Suppressor macrophage (primary cell): ENCODE measurements at regions not wholly inside any gene's neighbourhood (a gene's known extent, or its start where the extent isn't known, plus 50 kb on each side); places are given as distances from the start of the nearest gene placed in this dataset.

ENCODE experiments used
- DNase-seq, 4 experiments: peaks; one replicate each; pipeline ENCODE4 v3.0.0-alpha.2; 2020 to 2022

DNA sequence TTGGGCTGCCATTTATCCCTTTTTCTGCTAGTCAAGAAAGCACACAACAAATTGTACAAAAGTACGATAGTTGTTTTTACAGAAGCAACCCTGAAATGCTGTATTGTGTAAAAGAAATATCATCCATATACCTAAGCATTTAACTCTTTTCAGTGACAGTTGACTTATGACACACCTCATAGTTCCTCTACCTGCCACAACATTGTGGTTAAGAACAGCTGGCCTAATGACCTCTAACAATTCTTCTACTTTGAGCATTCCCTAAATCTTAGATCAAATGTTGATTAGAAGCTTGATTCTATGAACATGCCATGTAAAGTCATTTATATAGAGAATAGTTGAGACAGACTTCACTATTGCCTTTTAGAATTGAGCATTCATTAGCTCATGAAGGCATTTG is 165.9 kb upstream of the SETBP1 start:
- no peak for DNase-seq

DNA sequence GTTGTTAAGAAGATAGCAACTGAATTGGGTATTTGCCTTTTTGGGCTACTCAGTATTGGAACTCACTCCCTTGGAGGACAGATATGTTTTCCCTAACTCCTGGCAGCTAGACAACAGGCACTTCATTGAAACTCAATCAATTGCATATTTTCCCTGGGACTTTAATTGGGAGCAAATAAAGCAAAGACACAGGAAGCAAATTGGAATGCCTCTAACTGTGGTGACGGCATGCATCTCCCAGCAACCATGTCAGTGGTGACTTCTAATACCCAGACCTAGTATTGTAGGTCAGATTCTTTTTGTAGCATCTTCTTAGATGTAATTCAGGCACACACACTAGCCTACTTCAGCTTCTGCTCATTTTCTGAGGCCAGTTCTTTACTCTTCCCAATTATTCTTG is 164.2 kb upstream of the SETBP1 start:
- DNase-seq = no peak

DNA sequence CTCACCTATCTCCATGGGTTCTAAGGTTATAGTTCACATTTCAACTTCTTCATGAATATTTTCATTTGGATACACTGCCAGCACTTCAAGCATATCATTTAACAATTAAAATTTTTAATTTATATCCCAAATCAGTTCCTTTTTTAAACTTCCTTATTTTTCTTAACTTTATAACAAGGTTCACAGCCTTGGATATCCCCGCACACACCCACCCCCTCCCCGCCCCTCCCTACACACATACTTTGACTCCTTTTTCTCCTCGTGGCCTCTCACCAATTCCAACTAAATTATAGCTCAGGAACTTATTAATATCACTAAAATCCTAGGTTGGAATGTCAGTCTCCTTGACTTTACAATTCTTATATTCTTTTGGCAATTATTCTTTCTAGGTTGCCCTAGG is 163.6 kb upstream of the SETBP1 start:
- no peak for DNase-seq

DNA sequence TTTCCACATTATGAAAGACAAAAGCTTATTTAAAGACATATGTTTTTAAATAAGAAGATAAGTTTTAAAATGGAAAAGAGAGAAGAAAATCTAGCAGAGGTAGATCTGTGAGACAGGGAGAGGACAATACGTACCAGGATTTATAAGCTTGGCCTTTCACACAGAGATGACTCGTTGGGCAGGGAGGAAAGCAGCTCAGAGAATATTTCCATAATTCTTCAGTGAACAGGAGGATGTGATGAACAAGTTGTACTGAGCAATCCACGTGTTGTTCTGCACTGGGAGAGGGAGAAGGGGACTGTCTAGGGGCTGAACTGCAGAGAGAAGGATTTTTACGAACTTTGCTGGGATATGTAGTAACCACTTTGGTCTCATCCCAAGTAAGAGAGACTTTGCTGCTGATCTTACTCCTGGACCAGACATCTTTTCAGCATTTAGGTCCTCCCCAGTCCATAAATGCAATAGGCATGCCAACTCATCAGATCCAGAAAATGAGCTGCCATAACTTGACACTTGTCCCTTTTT is 162.5 kb upstream of the SETBP1 start:
- no peak for DNase-seq

DNA sequence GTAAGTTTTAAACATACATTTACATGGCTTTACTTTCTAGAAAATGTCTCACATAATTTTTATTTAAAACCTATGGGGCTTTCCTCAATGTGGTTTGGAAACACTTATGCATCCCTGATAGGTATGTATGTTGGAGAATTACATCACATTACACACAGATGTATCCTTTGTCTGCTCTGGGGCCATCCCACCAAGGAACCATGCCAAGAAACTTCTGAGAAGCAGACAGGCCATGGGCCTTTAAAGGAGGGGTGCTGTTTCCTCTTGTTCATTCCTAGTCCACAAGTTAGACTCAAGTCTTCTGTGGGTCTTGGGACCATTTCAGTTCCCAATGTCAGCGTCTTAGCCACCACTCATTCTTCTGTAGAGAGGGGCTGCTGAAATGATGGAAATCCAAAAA is 162.0 kb upstream of the SETBP1 start:
- no peak for DNase-seq

DNA sequence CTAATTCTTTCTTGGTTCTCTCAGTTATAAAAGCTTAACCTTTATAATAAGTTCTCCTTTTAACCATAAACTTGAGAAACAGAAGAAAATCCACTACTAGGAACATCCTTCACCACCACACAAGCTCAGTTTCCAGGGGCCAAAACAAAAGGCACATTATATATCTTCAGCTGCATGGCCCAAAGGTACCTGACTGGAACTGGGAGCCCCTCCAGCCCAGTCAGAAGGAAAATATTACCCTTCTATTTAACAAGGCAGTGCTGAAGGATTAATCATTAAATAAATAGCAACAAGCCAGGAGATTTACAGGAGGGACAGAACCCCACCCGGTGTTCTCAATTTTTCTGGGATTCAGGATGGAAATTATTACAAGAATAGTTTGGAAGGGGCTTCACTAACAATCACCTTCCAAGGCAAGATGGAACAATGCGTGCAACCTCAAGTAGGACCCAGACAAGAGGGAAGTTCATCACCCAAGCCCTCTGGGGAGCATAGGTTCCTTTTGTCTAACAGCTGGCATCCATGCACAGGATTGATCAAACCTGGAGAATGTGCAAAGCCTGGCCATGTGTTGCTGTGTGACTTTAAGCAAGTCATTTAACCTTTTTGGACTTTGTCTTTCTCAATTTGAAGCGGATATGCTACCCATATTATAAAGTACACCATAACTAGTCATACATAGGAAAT is 159.6 kb upstream of the SETBP1 start:
- DNase-seq = no peak

DNA sequence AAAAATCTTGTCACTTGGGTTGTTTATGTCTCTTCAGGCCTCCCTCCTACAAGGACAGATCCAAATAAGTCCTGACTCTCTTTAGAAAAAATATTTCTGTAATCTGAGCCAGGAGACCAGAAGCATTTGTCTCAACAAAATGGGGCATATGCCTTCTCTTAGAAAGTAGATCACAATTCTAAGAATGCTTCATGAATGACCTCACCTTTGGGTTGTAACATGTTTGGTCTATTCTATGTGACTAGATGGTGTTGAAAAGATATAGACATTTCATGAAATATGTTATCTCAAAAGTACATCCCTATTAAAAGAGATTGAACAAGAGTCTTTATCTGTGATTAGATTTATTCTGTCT is 159.0 kb upstream of the SETBP1 start:
- DNase-seq = no peak

DNA sequence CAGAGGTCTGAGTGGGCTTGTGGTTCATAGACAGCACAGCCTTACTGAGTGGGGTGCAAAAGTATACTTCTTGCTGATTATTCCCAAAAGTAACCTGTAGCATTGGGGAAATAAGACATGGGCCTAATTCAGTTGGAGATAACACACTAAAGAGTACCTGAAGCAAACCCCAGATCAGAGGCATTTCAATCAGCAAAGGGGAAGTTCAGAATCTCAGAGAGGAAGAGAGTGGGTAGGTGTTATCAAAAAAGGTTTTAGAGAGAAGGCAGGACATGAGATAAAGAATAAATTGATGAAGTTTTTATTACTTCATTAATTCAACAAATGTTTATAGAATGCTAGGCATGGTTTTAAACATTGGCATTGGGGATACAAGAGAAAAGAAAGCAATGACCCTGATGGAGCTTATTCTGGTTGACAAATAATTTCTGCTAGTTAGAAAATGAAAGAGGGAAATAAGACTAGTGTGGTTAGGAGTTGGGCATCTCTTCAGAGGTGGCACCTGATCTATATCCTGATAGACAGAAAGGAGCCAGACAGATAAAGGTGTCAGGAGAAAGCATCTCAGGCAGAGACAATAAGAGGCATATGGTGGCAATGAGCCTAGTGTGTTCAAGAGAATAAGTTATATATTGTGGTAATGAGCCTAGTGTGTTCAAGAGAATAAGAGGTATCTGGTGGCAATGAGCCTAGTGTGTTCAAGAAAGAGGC is 153.8 kb upstream of the SETBP1 start:
- no peak for DNase-seq

DNA sequence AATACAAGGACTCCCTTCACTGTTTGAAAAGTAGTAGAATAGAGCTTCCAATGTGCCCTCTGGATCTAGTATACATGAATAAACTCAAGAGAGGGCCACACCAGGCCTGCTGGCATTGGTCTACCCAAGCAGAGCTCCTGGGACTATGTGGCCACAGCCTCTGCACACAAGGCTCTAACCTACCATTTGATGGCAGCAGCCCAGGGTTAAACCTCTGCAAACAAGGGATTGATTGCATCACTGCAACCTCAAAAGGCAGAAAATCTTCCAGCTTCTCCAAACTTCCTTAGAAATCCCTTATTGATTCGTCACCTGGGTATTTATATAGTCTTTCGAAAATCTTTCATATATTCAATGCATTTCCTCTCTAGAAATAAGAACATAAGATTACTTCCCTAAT is 147.6 kb upstream of the SETBP1 start:
- no peak for DNase-seq

DNA sequence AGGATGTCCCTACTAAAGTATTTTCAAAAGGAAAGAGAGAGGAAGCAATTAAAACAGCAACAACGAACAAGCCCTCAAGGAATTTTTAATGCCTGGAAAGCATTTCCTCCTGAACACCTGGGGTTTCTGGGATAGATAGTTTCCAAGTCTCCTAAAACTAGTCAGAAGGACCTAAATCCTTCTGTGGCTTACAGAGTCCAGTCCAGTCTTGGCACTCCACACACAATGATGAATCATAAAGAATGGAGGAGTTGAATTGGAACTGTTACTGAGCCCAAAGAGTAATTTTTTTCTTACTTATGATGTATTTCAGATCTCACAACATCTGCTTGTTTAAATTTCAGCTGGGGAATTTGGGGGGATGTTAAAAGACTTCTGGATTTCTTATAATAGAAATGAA is 144.6 kb upstream of the SETBP1 start:
- DNase-seq = no peak

DNA sequence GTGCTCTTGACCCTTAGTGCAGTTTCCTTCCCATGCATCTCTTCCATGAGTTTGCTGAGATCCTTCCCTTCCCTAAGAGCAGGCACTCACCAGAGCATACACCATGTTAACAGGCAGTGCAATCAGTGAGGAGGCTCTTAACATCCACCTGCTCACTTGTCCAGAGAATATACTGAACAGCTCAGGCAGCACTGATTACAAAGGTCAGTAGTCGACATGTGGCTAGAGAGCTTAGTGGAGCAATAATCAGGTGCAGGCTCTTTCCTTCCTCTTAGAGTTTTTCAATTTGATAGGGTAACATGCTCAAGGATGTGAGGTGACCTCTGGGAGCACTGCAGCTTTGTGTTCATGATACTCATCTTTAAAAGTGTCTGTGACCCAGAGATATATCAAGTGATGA is 144.1 kb upstream of the SETBP1 start:
- no peak for DNase-seq

DNA sequence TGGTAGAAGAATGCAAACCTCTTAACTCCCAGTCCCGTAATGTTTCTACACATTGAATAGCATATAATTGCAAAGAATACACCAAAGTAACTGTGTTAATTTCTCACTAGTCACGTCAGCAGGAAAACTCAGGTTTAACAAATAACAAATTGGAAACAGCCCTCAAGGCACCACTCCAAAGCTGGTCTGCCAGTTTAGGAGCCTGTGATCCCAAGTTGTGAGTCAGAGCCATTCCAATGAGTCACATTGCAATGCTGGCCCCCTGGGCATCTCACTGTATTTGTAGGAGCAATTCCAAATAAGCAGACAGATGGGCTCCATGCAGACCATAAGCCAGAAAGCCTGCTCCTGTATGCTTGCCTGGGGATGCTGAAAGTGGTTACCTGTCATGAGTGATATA is 143.2 kb upstream of the SETBP1 start:
- DNase-seq = no peak

DNA sequence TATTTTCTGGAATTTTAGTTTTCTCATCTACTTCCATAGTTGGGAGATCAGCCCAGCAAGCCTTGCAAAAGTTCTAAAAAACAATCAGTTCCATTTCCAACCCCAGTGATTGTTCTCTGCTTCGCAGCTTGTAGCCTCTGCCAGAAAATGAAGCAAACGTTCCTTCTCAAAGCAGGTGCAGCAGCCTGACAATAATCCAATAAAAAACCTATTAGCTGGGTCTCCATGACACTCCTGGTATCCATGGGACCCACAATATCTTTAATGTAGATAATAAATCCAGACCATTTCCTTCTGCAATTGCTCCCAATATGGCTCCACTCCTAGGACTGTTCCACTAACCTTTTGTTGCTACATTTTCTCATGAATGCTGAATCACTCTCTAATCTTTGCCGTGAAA is 140.8 kb upstream of the SETBP1 start:
- DNase-seq = no peak

DNA sequence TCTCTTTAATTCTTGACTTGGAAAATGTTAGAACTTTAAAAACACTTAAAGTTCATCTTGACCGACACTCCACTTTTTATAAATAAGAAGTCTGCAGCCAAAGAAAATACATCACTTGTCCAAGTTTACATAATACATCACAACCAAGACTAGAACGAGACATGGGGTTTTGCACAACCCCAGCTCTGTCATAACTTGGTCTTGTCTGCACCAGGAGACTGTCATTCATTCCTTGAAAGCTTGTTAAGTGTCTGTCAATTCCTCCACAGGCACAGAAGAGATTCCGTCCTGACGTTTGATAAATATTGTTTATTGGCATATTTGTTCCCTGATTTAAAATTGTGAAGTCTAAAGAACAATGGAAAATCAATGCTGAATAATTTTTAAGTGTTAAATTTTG is 139.5 kb upstream of the SETBP1 start:
- DNase-seq = no peak

DNA sequence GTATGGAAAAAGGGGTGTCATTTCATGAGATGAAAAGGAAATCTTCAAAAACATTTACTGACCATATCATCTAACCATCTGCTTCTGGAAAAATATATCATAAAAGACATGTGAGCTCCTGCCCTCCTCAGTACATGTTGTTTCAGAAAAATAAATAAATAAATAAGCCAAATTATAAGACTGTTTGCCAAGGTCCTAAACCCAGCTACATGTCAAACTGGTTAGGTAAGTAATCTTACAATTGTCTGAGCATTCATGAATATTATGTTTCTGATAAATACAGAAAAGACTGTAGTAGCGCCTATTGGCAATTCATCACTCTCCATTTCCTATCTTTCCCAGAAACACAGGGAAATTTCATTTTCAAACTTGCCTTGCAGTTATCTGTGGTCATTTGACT is 138.9 kb upstream of the SETBP1 start:
- no peak for DNase-seq

DNA sequence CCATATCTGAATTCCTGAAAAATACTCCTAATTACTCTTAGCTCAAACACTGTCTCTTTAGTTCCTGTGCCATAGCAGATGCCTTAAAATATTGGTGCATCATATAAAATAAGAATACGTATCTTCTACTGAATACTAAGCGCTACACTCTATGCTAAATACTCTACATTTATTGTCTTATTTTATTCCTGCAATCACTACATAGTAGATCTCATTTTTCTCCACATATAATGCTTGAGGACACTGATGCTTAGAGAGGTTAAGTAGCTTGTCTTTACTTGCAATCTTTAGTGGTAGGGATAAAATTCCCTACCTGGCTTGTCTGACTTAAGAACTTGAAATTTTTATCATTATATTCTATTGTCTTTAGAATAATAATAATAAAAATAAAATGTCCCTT is 137.3 kb upstream of the SETBP1 start:
- DNase-seq = no peak

DNA sequence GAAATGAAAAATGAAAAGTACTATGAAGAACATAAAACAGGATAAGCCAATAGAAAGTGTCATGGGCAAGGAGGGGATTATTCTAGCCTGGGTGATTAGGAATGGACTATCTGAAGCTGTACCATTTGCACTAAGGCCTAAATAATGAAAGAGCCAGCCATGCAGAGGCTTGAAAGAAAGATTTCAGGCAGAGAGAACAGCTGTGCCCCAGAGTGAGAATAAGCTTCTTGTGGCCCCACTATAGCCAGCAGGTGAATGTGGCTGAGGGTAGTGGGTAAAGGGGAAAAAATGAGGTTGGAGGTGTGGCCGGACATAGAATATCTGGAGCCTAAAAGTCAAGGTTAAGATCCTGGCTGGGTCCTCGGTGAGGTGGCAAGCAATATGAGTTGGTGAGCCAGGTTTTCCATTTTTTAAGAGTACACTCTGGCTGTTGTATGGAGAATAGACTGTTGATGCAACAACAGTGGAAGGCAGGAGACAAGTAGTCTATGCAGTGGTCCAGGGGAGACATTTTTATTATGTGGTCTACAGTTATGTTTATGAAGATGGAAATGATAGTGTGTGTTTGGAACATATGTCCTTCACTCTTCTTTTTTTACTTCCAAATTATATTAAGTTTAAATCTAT is 135.2 kb upstream of the SETBP1 start:
- DNase-seq = no peak

DNA sequence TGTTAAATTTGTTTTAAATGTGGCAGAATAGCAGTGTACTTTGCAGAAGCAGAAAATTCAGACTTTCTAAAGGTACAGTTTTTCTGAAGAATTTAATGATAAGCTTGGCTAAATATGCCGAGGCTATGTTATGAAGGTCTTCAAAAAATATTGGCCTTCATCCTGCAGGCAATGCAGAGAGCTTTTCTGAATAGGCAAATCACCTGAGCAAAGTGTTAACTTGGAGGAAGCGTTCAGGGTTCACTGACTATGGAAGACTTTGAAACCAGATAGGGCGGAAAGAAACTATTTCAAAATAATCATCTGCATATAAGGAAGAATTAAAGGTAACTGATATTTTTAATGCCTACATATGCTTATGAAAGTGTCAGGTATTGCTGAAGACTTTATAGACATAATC is 133.7 kb upstream of the SETBP1 start:
- DNase-seq = no peak

DNA sequence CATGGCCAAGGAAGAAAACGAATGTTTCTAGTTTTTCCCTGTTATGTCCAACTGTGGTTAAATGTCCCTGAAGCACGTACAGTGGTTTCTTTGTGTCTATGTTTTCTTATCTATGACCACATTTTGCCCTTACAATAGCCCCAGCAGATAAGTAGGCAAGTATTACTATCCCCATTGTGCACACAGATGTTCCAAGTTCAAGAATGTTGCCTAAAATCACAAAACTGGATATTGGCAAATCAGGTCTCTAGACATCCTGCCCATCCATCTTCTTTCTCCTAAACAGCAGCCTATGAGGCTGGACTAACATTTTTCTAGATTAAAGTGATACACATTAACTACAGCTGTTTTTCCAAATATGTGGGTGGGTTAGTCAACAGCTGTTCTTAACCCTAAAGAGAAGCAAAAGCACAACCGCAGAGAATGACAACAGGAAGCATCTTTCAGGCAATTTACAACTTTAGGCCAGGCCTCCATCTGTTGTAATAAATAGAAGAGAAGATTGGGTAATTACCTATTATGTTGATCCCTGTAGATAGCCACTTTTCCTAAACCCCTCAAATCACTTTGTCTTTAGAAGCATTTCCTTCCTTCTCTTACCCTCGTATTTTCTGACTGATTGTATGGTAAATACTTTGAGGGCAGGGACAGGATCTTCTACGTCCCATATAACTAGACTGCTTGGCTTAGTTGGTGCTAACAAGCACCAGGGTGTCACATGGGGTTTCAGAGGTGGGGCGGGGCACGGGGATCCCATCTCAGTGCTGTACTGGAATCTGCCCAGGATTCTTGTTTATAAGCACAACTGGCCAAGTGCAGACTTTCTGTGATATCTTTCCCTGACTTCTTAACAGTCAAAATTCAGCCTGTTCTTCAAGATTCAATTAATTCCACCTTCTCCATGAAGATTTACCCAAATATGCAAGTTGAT is 132.1 kb upstream of the SETBP1 start:
- DNase-seq = peak; percentile 45 to 75 (median 56)

DNA sequence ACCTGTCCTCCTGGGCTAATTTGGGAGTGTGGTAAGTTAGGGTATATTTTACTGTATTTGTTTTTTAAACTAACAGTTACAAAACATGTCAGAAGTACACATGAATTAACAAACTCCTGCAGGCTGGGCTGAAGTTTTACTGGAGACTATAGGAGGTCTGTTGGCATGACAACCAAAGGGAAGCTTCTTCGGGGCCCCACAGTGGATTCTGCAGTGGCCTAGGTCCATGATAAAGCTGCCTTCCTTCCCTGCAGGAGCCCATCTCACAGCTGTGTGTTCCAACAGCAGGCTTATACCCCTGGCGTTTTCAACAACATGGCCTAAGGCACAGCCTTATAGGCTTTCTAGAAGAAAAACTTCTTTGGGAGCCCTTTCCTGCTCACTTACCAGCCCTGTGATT is 128.0 kb upstream of the SETBP1 start:
- no peak for DNase-seq

DNA sequence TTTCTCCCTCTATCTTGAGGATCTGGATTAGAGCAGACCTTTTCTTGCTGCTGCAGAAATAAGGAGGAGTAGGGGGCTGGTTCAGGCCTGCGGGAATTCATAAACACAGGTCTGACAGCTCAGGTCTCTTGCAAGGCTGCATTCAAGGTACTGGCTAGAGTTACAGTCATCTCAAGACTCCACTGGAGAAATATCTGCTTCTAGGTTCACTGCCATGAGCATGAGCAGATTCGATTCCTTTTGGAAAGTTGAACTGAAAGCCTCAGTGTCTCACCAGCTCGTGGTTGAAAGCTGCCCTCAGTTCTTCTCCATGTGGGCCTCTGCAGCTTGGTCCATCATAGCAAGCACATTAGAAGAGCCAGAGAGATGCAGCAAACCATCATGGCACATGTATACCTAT is 124.4 kb upstream of the SETBP1 start:
- DNase-seq = no peak

DNA sequence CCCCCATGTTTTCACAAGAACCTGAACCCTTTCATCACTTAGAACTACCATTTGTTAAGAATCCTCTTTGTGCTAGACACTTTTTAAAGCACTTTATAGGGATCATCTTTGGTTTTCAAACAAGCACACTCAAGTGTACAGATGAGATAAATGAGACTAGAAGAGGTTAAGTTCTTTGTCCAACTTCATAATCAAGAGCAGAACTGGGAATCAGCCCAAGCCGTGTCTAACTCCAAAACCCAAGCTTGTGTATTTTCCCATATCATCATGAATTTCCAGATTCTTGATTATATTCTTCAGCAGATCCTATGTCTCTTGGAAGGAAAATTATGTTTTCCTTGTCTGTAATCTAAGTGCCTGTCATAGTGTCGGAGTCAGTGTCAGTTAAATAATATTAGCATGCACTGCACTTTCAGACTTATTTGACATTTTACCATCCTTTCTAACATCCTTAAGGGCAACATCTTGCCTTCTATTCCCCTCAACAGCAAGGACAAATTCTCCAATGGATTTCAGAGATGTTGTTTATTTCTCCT is 123.0 kb upstream of the SETBP1 start:
- no peak for DNase-seq

DNA sequence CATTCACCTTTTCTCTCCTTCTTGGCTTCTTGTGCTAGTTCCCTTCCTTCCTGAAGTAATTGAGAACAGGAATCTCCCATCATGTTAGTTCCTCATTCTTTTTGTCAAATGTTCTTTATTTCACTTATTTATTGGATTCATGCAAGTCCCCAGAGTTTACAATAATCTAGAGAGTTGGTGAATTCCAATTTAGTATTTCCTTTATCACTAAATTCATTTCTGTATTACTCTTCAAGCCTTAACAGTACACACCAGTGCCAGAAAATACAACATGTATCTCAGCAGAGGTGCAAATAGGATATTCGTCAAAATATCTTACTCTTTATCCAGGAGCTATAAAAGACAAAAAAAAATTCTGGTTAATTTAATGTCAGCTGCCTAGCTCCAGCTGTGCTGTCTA is 121.9 kb upstream of the SETBP1 start:
- DNase-seq = no peak
